ENCODE measurements at regions not wholly inside any gene's neighbourhood (a gene's known extent, or its start where the extent isn't known, plus 50 kb on each side); places are given as distances from the start of the nearest gene placed in this dataset.
"Not testable (repeated sequence)": the region's sequence is repeated elsewhere in the genome, so short reads cannot be mapped to it uniquely, and the experiment has no call there.

GRCh38 chr5:154673506-154673905, 81.7 kb upstream of the LARP1 start:
- TF ChIP-seq CTCF (IDR thresholded peaks at IDR 0.05; ENCODE audit: insufficient read depth, missing control alignments), result no peak
- DNase-seq (ENCODE audit: insufficient read length, low spot score), result no peak
- FAIRE-seq, result no peak

- not testable (repeated sequence) for FAIRE-seq
Measured at GRCh38 chr5:154669913-154670312, 85.3 kb upstream of the LARP1 start.

GRCh38 chr5:154669402-154669801, 85.8 kb upstream of the LARP1 start:
- no peak for TF ChIP-seq CTCF (IDR thresholded peaks at IDR 0.05; ENCODE audit: insufficient read depth, missing control alignments)
- FAIRE-seq, result no peak

More at GRCh38 chr5:154669913-154670312, 85.3 kb upstream of the LARP1 start:
- DNase-seq (ENCODE audit: insufficient read length, low spot score), result not testable (repeated sequence)

GRCh38 chr5:154664869-154665268, 90.3 kb upstream of the LARP1 start:
- no peak for TF ChIP-seq CTCF (IDR thresholded peaks at IDR 0.05; ENCODE audit: insufficient read depth, missing control alignments)
- no peak for DNase-seq (ENCODE audit: insufficient read length, low spot score)
- no peak for FAIRE-seq

More at GRCh38 chr5:154669402-154669801, 85.8 kb upstream of the LARP1 start:
- no peak for DNase-seq (ENCODE audit: insufficient read length, low spot score)

- TF ChIP-seq CTCF (IDR thresholded peaks at IDR 0.05; ENCODE audit: insufficient read depth, missing control alignments), result no peak
- DNase-seq (ENCODE audit: insufficient read length, low spot score), result no peak
- FAIRE-seq, result no peak
Measured at GRCh38 chr5:154663424-154663823, 91.8 kb upstream of the LARP1 start.

GRCh38 chr5:154654486-154655371, 100.4 kb upstream of the LARP1 start:
- DNase-seq (ENCODE audit: insufficient read length, low spot score), result no peak
- TF ChIP-seq CTCF (IDR thresholded peaks at IDR 0.05; ENCODE audit: insufficient read depth, missing control alignments), result no peak
- no peak for FAIRE-seq

GRCh38 chr5:154653764-154654485, 101.3 kb upstream of the LARP1 start:
- DNase-seq (ENCODE audit: insufficient read length, low spot score), result no peak
- no peak for FAIRE-seq
- TF ChIP-seq CTCF (IDR thresholded peaks at IDR 0.05; ENCODE audit: insufficient read depth, missing control alignments), result no peak
